EL (cell line): ENCODE measurements at regions not wholly inside any gene's neighbourhood (a gene's known extent, or its start where the extent isn't known, plus 50 kb on each side); places are given as distances from the start of the nearest gene placed in this dataset.
A peak's percentile ranks its signal among the peaks of the same experiment; 100 is the strongest.
"Not testable (repeated sequence)": the region's sequence is repeated elsewhere in the genome, so short reads cannot be mapped to it uniquely, and the experiment has no call there.

ENCODE experiments used
- DNase-seq: peaks from one replicate; pipeline ENCODE4 v3.0.0-alpha.2; 2016

DNA sequence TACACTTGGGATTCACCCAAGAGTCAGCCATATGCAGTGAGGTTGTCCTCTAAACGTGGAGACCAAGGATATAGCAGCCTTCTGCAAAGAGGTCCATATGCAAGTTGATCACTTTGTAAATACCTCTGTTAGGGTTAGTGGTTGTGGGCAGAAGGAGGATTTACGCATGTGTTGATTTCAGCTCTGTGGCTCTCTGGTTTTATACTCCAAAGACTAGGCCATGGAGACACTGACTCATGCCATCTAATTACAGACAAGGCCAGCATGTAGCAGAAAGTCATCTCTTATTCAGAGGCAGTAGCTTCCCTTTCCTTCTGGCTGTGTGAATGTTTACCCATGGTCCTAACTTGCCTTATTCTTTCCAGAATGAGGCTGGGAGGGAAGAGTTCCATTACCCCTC lies 140.9 kb upstream of the GOLGA6L4 start:
- DNase-seq, result not testable (repeated sequence)

GRCh38 chr15:84097053-84097452 lies 138.5 kb upstream of the GOLGA6L4 start:
- not testable (repeated sequence) for DNase-seq

DNA sequence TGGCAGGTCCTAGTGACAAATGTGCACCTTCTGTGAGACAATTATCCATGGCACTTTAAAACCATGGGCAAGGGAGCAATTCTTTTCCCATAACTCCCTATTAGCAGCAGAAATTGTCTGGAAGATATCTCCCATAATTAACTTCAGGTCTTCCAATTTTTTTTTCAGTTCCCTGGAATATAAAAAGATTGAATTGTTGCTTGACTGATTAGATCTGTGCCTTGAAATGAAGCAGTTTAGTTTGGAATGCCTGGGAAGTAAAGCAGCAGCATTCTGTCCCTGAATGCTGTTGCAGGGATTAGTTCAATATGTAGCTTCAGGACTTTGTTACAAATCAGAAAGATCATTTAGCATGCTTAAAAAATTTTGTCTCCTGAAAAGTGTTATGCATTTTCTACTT lies 137.0 kb upstream of the GOLGA6L4 start:
- DNase-seq, result no peak

DNA sequence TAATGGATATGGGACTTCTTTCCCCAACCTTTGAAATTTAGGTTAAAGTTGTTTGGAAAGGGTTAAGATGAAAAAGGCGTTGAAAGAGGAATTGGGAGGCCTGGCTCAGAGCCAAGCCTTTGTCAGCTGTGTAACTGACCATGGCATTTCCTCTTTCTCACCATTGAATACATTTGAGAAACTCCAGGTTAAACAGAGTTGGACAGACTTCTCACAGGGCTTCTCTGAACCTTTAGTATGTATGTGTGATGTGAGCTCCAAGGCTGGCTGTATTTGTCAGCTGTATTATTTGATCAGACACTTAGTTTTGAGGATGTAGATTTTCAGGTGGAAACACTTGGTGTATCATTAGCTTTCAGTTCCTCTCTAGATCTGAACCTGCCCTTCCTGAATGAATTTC lies 136.4 kb upstream of the GOLGA6L4 start:
- DNase-seq, result no peak

- DNase-seq, result no peak
These were observed 132.2 kb upstream of the GOLGA6L4 start for GRCh38 chr15:84103345-84103744.

DNA sequence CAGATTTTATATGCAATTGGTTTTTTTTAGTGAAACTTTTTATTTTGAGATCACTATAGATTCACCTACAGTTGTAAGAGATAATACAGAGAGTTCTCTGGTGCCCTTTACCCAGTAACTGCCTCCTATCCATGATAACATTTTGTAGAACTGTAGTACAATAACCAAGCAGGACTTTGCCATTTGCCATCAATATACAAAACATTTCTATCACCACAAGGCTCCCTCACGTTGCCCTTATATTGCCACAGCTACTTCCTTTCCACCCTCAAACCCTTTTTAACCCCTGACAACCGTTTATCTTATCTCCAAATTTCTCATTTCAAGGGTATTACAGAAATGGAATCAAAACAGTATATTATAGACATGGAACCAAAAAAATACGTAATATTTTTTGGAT lies 130.7 kb upstream of the GOLGA6L4 start:
- no peak for DNase-seq

DNA sequence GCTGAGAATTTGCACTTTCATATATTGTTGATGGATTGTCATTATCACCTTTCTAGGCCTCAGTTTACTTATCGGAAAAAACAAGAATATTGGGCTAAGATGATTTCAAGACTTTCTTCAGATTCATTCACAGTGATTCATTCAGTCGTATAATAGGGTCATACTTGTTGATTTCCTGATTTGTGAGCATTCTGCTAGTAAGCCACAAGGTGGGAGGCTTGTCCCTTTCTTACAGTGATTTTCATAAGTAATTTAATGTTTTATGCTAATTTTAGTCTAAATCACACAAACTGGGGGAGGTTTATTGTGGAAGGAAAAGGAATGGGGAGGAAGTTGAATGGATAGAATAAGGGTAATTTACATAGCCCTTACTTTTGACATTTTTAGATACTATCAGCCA lies 126.8 kb upstream of the GOLGA6L4 start:
- DNase-seq, result peak; percentile 5

- DNase-seq, result no peak
These were observed 124.0 kb upstream of the GOLGA6L4 start for GRCh38 chr15:84111575-84111974.

- DNase-seq, result peak; percentile 3
These were observed 123.5 kb upstream of the GOLGA6L4 start for GRCh38 chr15:84112025-84112424.

DNA sequence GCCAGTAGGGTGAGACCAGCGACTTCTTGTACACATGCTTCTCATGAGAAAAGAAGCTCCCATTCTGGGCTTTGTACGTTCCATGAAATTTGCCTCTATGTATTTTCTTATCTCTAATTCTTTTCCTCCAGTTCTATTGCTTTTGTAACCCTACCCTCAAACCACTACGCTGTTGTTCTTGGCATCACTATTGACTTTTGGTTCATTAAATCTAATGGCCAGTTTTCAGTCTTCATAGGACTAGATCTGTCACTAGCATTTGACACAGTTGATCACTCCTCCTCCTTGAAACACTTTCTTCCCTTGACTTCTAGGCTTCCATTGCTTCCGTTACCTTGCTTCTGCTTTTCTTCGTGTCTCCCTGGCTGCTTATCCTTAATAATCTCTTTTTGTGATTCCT lies 121.7 kb upstream of the GOLGA6L4 start:
- no peak for DNase-seq

DNA sequence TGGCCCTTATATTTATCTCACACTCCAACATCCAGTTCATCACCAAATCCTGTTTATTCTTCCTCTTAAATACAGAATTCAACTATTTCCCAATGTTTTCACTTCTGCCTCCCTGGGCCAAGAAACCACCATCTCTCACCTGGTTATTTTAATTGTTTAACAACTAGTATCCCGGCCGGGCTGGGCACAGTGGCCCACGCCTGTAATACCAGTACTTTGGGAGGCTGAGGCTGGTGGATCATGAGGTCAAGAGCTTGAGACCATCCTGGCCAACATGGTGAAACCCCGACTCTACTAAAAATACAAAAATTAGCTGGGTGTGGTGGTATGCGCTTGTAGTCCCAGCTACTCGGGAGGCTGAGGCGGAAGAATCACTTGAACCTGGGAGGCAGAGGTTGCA lies 120.9 kb upstream of the GOLGA6L4 start:
- DNase-seq, result not testable (repeated sequence)

GRCh38 chr15:84119351-84119750 lies 116.2 kb upstream of the GOLGA6L4 start:
- not testable (repeated sequence) for DNase-seq

- not testable (repeated sequence) for DNase-seq
These were observed 114.7 kb upstream of the GOLGA6L4 start for GRCh38 chr15:84120903-84121302.

DNA sequence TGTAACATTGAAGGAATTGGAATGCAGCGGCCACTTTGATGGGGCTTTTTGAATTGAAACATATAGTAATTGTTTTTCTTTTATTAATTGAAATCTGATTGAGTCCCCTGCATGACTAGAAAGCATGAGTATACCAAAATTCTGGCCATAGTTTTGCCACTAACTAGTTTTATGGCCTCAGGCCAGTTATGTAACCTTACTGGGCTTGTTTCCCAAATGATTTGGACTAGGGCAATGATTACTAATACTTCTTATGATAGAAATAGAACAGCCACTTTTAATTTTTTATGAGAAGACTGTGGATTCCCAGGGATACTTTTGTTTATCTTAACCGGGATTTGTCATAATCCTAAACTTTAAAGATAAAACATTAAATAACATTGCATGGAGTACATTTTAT lies 106.9 kb upstream of the GOLGA6L4 start:
- DNase-seq, result peak; percentile 6

DNA sequence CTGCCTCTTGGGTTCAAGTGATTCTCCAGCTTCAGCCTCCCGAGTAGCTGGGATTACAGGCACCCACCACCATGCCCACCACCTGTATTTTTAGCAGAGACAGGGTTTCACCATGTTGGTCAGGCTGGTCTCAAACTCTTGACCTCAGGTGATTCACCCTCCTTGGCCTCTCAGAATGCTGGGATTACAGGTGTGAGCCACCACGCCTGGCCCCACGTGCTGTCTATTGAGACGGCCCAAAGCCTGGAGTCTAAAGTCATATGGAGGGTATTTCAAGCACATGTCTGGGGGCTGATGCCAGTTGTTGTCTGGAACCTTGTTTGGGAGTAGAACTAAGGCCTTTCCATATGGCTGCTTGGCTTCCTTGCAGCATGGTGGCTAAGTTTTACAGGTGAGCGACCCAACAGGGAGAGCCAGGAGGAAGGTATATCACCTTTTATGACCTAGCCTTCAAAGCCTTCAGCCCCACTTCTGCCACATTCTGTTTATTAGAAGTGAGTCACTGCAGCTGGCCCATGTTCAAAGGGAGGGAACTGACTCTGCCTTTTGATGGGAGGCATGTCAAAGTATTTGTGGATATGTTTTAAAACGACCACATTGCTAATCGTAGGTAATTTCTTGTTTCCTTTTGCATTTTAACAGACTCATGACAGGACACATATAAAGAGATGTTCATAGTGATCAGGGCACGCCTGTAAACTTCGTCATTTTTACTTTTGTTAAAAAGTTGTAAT lies 105.3 kb upstream of the GOLGA6L4 start:
- not testable (repeated sequence) for DNase-seq

- DNase-seq, result not testable (repeated sequence)
These were observed 99.6 kb upstream of the GOLGA6L4 start for GRCh38 chr15:84135931-84136456.

GRCh38 chr15:84142888-84143337 lies 92.7 kb upstream of the GOLGA6L4 start:
- peak; percentile 77 for DNase-seq

- no peak for DNase-seq
These were observed 91.7 kb upstream of the GOLGA6L4 start for GRCh38 chr15:84143753-84144314.

DNA sequence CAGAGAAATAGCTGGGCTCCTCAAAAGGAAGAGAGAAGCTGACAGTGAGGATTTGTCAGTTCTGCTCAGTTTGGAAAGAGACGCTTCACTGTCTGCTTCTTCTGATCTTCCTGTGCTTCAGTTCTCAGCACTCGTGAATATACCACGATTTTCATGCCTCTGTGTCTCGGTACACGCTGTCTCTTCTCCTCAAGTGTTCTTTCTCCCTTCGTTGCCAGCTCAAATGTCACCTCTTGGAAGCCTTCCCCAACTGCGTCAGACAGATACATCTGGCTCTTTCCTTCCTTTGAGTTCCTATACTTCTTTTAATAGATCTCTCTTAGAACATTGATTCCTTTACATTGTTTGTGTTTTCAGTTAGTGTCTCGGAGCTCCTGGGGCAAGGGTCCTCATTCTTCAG lies 90.6 kb upstream of the GOLGA6L4 start:
- DNase-seq, result not testable (repeated sequence)

DNA sequence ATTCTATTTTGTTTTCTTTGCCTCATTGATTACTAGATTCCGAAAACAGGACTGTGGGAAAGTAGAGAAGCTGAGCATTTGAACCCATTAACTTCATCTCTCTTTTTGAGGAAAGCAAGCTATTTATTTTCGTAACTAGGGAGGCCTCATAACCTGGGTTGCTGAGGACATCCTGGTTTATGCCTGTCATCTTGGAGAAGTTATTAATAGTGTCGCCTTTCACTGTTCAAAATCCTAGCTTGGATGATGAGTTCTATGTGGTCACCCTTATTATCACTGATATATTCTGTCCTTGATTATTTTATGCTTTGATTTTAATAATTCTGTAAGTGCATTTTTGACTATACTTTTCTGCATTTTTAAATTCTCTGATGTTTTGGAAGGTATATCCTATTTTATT lies 89.3 kb upstream of the GOLGA6L4 start:
- not testable (repeated sequence) for DNase-seq

DNA sequence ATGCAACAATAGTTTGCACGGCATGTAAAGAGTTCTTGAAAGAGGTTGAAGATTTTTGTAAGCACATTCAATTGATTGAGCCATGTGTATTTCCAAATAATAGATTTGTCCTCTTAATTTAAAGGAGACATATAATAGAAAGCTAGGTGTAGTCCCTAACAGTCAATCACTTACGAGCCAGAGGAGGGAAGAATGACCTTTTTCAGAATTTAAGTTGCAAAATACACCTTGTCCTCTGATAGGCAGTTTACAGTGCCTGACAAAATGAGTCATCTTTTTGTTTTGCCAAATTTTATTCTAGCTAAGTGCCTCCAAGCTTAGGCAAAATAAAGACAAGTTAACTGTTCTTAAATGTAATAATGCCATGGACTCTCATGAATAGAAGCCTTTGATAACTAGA lies 88.3 kb upstream of the GOLGA6L4 start:
- not testable (repeated sequence) for DNase-seq

DNA sequence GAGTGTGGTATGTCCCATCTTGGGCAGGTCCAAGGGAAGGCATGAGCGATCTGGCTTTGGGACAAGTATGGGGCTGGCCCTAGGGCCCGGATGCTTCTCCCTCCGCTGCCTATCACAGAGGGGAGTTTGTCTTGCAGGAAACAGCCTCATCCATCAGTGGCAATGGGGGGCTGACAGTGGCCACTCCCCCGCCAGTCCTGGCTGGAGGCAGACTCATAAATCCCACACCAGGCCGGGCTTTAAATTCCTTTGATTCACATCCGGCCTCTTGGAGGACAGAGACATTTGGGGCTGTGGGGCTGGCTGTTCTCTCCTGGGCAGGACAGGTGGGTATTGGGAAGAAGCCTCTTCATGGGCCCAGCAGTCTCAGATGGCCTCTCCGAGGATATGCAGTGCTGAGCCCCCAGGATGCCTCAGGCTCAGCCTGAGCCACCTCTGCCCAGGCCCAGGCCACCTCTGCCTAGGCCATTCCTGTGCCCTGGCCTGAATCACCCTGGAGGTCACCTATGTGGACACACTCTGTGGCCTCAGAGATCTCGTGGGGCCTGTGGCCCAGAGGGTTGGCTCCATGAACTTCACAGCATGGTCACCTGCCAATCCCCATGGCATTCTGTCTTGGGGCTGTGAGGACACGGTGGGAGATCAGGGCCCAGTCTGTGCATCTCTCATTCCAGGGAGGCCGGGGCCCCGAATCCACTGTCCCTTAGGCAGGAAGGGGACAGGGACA lies 84.2 kb upstream of the GOLGA6L4 start:
- peak; percentile 2 for DNase-seq

DNA sequence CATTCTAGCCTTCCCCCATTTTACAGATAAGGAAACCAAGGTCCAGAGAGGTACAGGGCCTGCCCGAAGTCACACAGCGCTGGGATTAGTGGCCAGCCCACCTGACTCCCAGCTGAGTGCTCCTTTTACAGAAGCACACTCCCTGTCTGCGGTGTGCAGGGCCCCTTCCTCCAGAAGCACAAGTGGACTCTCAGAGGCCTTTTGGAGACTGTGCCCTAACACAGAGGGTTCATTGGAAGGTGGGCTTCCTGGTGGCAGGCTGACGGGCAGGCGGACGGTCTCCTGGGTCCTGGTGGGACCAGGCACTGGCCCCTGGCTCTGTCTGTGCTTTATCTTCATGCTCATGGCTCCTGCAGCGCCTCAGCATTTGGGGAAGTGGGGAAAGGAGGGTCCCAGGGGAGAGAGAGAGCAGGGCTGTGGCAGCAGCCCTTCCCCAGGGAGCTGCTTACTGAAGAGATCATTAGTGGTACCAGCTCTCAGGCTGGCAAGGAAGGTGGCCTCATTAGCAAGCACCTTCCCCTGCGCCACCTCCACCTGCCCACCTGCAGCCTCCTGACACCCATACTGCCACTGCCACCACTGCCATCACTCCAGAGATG lies 83.1 kb upstream of the GOLGA6L4 start:
- not testable (repeated sequence) for DNase-seq
